Neural cell (in vitro differentiated cells): ENCODE measurements at regions not wholly inside any gene's neighbourhood (a gene's known extent, or its start where the extent isn't known, plus 50 kb on each side); places are given as distances from the start of the nearest gene placed in this dataset.

Experiments used
- H2AFZ ChIP-seq: fragments of 200-600, 300-800 bp; sonication (generic), shearing (Covaris generic); 2 replicates; pipeline ENCODE4 v1.6.0; 2014; ENCODE audit warnings: low read depth, mild to moderate bottlenecking, antibody characterized with exemption, low read length, moderate library complexity
- H3F3A ChIP-seq: fragments of 200-600 bp; shearing (Covaris generic); 2 replicates; pipeline ENCODE4 v1.6.1; 2016; ENCODE audit warnings: mild to moderate bottlenecking, moderate library complexity, mixed read lengths, antibody characterized with exemption, low read length; ENCODE audit not compliant: insufficient read depth, poor library complexity, severe bottlenecking
- H3K27ac ChIP-seq: fragments of 200-600, 300-800 bp; sonication (generic), shearing (Covaris generic); 2 replicates; pipeline ENCODE4 v1.5.1; 2014; ENCODE audit warnings: mild to moderate bottlenecking, low read length, moderate library complexity
- H3K27me3 ChIP-seq: fragments of 300-800, 200-600 bp; sonication (generic), shearing (Covaris generic); 2 replicates; pipeline ENCODE4 v1.6.0; 2014; ENCODE audit warnings: mild to moderate bottlenecking, low read depth, low read length, moderate library complexity; ENCODE audit not compliant: insufficient read depth
- H3K36me3 ChIP-seq: fragments of 300-800, 200-600 bp; sonication (generic), shearing (Covaris generic); 2 replicates; pipeline ENCODE4 v1.5.1; 2014; ENCODE audit warnings: mild to moderate bottlenecking, antibody characterized with exemption, low read length, moderate library complexity; ENCODE audit not compliant: insufficient read depth
- H3K4me2 ChIP-seq: fragments of 300-800, 200-600 bp; sonication (generic), shearing (Covaris generic); 2 replicates; pipeline ENCODE4 v1.6.0; 2014; ENCODE audit warnings: mild to moderate bottlenecking, low read length
- H3K4me3 ChIP-seq: fragments of 300-800, 200-600 bp; sonication (generic), shearing (Covaris generic); 2 replicates; pipeline ENCODE4 v1.5.1; 2014; ENCODE audit warnings: mild to moderate bottlenecking, low read length, moderate library complexity
- H3K79me2 ChIP-seq: fragments of 200-600 bp; shearing (Covaris generic); replicated peaks from 2 replicates; pipeline ENCODE4 v1.6.0; 2014; ENCODE audit warnings: mild to moderate bottlenecking, low read length, moderate library complexity; ENCODE audit not compliant: insufficient read depth
- H3K9ac ChIP-seq: fragments of 300-800, 200-600 bp; sonication (generic), shearing (Covaris generic); 2 replicates; pipeline ENCODE4 v1.6.1; 2016; ENCODE audit warnings: mild to moderate bottlenecking, low read length, mixed read lengths
- H3K9me2 ChIP-seq: fragments of 200-600 bp; shearing (Covaris generic); 2 replicates; pipeline ENCODE4 v1.6.1; 2016; ENCODE audit warnings: mild to moderate bottlenecking, low read length, mixed read lengths; ENCODE audit not compliant: insufficient read depth
- H3K9me3 ChIP-seq: fragments of 200-600, 300-800 bp; sonication (generic), shearing (Covaris generic); 2 replicates; pipeline ENCODE4 v1.6.1; 2016; ENCODE audit warnings: mild to moderate bottlenecking, mixed run types, low read length, moderate library complexity, mixed read lengths
- H4K20me1 ChIP-seq: fragments of 200-600 bp; shearing (Covaris generic); 2 replicates; pipeline ENCODE4 v1.6.1; 2016; ENCODE audit warnings: mild to moderate bottlenecking, mixed run types; ENCODE audit not compliant: insufficient read depth
- CTCF ChIP-seq: fragments of 450-650 bp; IDR thresholded peaks from 2 replicates; pipeline ENCODE4 v1.5.1; 2014; ENCODE audit warnings: antibody characterized with exemption, mild to moderate bottlenecking, moderate library complexity; ENCODE audit not compliant: poor library complexity, severe bottlenecking
- EP300 ChIP-seq: fragments of 450-650 bp; conservative IDR thresholded peaks from 2 replicates; pipeline ENCODE4 v1.6.1; 2014; ENCODE audit warnings: antibody characterized with exemption, mild to moderate bottlenecking, moderate library complexity; ENCODE audit not compliant: poor library complexity, severe bottlenecking
- EZH2 ChIP-seq: fragments of 200-600, 300-800 bp; shearing (Covaris generic), sonication (generic); IDR thresholded peaks from 2 replicates; pipeline ENCODE4 v1.6.1; 2014; ENCODE audit warnings: antibody characterized with exemption, low read length, borderline replicate concordance, mild to moderate bottlenecking; ENCODE audit not compliant: insufficient read depth, poor library complexity, severe bottlenecking
- MXI1 ChIP-seq: fragments of 450-650 bp; conservative IDR thresholded peaks from 2 replicates; pipeline ENCODE4 v1.6.1; 2014; ENCODE audit warnings: antibody characterized with exemption, mild to moderate bottlenecking; ENCODE audit not compliant: poor library complexity, severe bottlenecking
- POLR2AphosphoS5 ChIP-seq: IDR thresholded peaks from 2 replicates; pipeline ENCODE4 v1.6.1; 2012
- RAD21 ChIP-seq: fragments of 450-650 bp; conservative IDR thresholded peaks from 2 replicates; pipeline ENCODE4 v1.6.1; 2014; ENCODE audit warnings: antibody characterized with exemption, mild to moderate bottlenecking, moderate library complexity
- REST ChIP-seq: IDR thresholded peaks from 2 replicates; pipeline ENCODE4 v1.6.1; 2012; ENCODE audit warnings: borderline replicate concordance
- SMC3 ChIP-seq: fragments of 450-650 bp; conservative IDR thresholded peaks from 2 replicates; pipeline ENCODE4 v1.6.1; 2014; ENCODE audit warnings: antibody characterized with exemption, mild to moderate bottlenecking, moderate library complexity; ENCODE audit not compliant: poor library complexity
- TAF1 ChIP-seq: IDR thresholded peaks from 2 replicates; pipeline ENCODE4 v1.6.1; 2012; ENCODE audit warnings: low read depth

- no peak overlapping the region for H2AFZ ChIP-seq
- H3K9me3 ChIP-seq = no peaks in the 10 kb centered on the region
- no peak for TF ChIP-seq TAF1
- TF ChIP-seq CTCF = no peak
- TF ChIP-seq RAD21 = no peak
- TF ChIP-seq REST = no peak
- TF ChIP-seq MXI1 = no peak
- no peak for TF ChIP-seq EP300
- no peak for TF ChIP-seq SMC3
- no peak for TF ChIP-seq EZH2
- TF ChIP-seq POLR2AphosphoS5 = no peak
- H3K79me2 ChIP-seq = no peaks in the 10 kb centered on the region
- no peak overlapping the region for H3K4me3 ChIP-seq
- no peaks in the 10 kb centered on the region for H3K9me2 ChIP-seq
- no peak overlapping the region for H3K27ac ChIP-seq
- H4K20me1 ChIP-seq = no peaks in the 10 kb centered on the region
- H3K9ac ChIP-seq = no peak overlapping the region
- no peaks in the 10 kb centered on the region for H3K36me3 ChIP-seq
- no peak overlapping the region for H3K4me2 ChIP-seq
- H3K27me3 ChIP-seq = no peaks in the 10 kb centered on the region
- no peaks in the 10 kb centered on the region for H3F3A ChIP-seq
Measured at GRCh38 chr7:84629216-84629615, 434.6 kb upstream of the SEMA3A start.

- H3K36me3 ChIP-seq = no peaks in the 10 kb centered on the region
- no peaks in the 10 kb centered on the region for H3K27me3 ChIP-seq
- no peaks in the 10 kb centered on the region for H3K9me3 ChIP-seq
- no peaks in the 10 kb centered on the region for H4K20me1 ChIP-seq
- no peak overlapping the region for H3K27ac ChIP-seq
- no peaks in the 10 kb centered on the region for H3F3A ChIP-seq
- H3K9ac ChIP-seq = no peak overlapping the region
- no peaks in the 10 kb centered on the region for H3K79me2 ChIP-seq
- H3K4me2 ChIP-seq = no peak overlapping the region
- H3K9me2 ChIP-seq = no peaks in the 10 kb centered on the region
- TF ChIP-seq SMC3 = no peak
- TF ChIP-seq EP300 = no peak
- no peak for TF ChIP-seq CTCF
- no peak for TF ChIP-seq REST
- TF ChIP-seq MXI1 = no peak
- TF ChIP-seq EZH2 = no peak
- no peak for TF ChIP-seq TAF1
- no peak for TF ChIP-seq RAD21
- TF ChIP-seq POLR2AphosphoS5 = no peak
- H2AFZ ChIP-seq = no peak overlapping the region
- no peak overlapping the region for H3K4me3 ChIP-seq
Measured at GRCh38 chr7:84627250-84627649, 432.7 kb upstream of the SEMA3A start.
